Upper lobe of left lung (tissue), 6 donors: ENCODE measurements at regions not wholly inside any gene's neighbourhood (a gene's known extent, or its start where the extent isn't known, plus 50 kb on each side); places are given as distances from the start of the nearest gene placed in this dataset.

Source experiments
- ATAC-seq, 2 donors: fragments of 200-7000 bp; cut with Tn5 transposase; one replicate each; pipeline ENCODE4 v1.9.1; 2022; ENCODE audit warnings: mild to moderate bottlenecking in 2 of 2, moderate library complexity in 2 of 2; ENCODE audit not compliant: low FRiP score in 2 of 2
- DNase-seq, 2 donors: peaks; one replicate each; pipeline ENCODE4 v3.0.0-alpha.2; 2019 to 2020
- H3K27ac ChIP-seq, 4 donors: fragments of 200-600 bp; sonication (generic); one replicate each; pipeline ENCODE4 v1.5.1; 2016 to 2019
- H3K27me3 ChIP-seq, 4 donors: fragments of 200-600 bp; sonication (generic); one replicate each; pipeline ENCODE4 v1.5.1; 2017 to 2019
- H3K36me3 ChIP-seq, 4 donors: fragments of 200-600 bp; sonication (generic); one replicate each; pipeline ENCODE4 v1.5.1; 2016 to 2019
- H3K4me1 ChIP-seq, 4 donors: fragments of 200-600 bp; sonication (generic); one replicate each; pipeline ENCODE4 v1.5.1; 2018 to 2019
- H3K4me3 ChIP-seq, 4 donors: fragments of 200-600 bp; sonication (generic); one replicate each; pipeline ENCODE4 v1.5.1; 2017 to 2019; ENCODE audit warnings: mild to moderate bottlenecking in 2 of 4, moderate library complexity in 1 of 4
- H3K9me3 ChIP-seq, 4 donors: fragments of 200-600 bp; sonication (generic); one replicate each; pipeline ENCODE4 v1.5.1; 2018 to 2019
- CTCF ChIP-seq, 6 experiments: fragments of 450-650 bp in 4 of 6; fragments of 200-600 bp in 2 of 6; sonication (generic) in 2 of 6; IDR thresholded peaks; one replicate each; pipeline ENCODE4 v1.5.1; 2016 to 2019; ENCODE audit warnings: antibody characterized with exemption in 6 of 6
- EP300 ChIP-seq, 4 donors: sonication (generic); formaldehyde crosslinking; IDR thresholded peaks; one replicate each; pipeline ENCODE4 v1.5.1; 2017; ENCODE audit warnings: antibody characterized with exemption in 4 of 4, control low read depth in 2 of 4
- POLR2A ChIP-seq, 4 donors: fragments of 450-650 bp; IDR thresholded peaks; one replicate each; pipeline ENCODE4 v1.5.1; 2016 to 2017; ENCODE audit warnings: antibody characterized with exemption in 4 of 4, mild to moderate bottlenecking in 2 of 4
- POLR2AphosphoS5 ChIP-seq, 2 donors: sonication (generic); formaldehyde crosslinking; IDR thresholded peaks; one replicate each; pipeline ENCODE4 v1.5.1; 2017; ENCODE audit warnings: antibody characterized with exemption in 2 of 2
- WGBS, 2 donors: methylation state at CpG; one replicate each; pipeline ENCODE4 v1.1.5; 2017 to 2018; 5-methylcytosine and 5-hydroxymethylcytosine counted together
- donor health status: DM: no; HTN: no; CAD: no; lungs with moderate emphysema.
- donor health status: DM: no; HTN: yes; CAD: no; lungs with severe emphysema.

- Histone ChIP-seq H3K4me1 (no peaks in the 10 kb centered on the region), H3K9me3 (no peaks in the 10 kb centered on the region), H3K4me3 (no peak overlapping the region), H3K36me3 (no peaks in the 10 kb centered on the region), H3K27ac (no peak overlapping the region), H3K27me3 (no peaks in the 10 kb centered on the region)
- DNase-seq (no peak), ATAC-seq (no peak)
- no peak for TF ChIP-seq POLR2AphosphoS5 (IDR thresholded peaks at IDR 0.05)
Observed at GRCh38 chr1:195769461-195769860, 838.8 kb downstream of the KCNT2 start.

GRCh38 chr1:195768936-195769335, 839.3 kb downstream of the KCNT2 start:
- no peak overlapping the region for H3K27ac ChIP-seq
- no peak for ATAC-seq
- no peak overlapping the region for H3K4me3 ChIP-seq
- no peaks in the 10 kb centered on the region for H3K27me3 ChIP-seq
- H3K36me3 ChIP-seq = no peaks in the 10 kb centered on the region
- H3K9me3 ChIP-seq = no peaks in the 10 kb centered on the region
- no peak for DNase-seq
- H3K4me1 ChIP-seq = no peaks in the 10 kb centered on the region
- TF ChIP-seq CTCF (IDR thresholded peaks at IDR 0.05) (no peak), EP300 (IDR thresholded peaks at IDR 0.05) (no peak), POLR2AphosphoS5 (IDR thresholded peaks at IDR 0.05) (no peak), POLR2A (IDR thresholded peaks at IDR 0.05) (no peak)

GRCh38 chr1:195768377-195768776, 839.9 kb downstream of the KCNT2 start:
- DNase-seq (no peak), ATAC-seq (no peak)
- Histone ChIP-seq H3K9me3 (no peaks in the 10 kb centered on the region), H3K27ac (no peak overlapping the region), H3K4me3 (no peak overlapping the region), H3K36me3 (no peaks in the 10 kb centered on the region), H3K27me3 (no peaks in the 10 kb centered on the region), H3K4me1 (no peaks in the 10 kb centered on the region)
- 66 to 70% methylated on average over 2 of the region's 2 CpGs for WGBS, 2 donors
- TF ChIP-seq POLR2AphosphoS5 (IDR thresholded peaks at IDR 0.05) (no peak), CTCF (IDR thresholded peaks at IDR 0.05) (no peak), POLR2A (IDR thresholded peaks at IDR 0.05) (no peak), EP300 (IDR thresholded peaks at IDR 0.05) (no peak)

GRCh38 chr1:195766709-195767108, 841.5 kb downstream of the KCNT2 start:
- ATAC-seq (no peak), DNase-seq (no peak)
- H3K9me3 ChIP-seq = no peaks in the 10 kb centered on the region
- TF ChIP-seq POLR2A (IDR thresholded peaks at IDR 0.05) (no peak), POLR2AphosphoS5 (IDR thresholded peaks at IDR 0.05) (no peak), CTCF (IDR thresholded peaks at IDR 0.05) (no peak), EP300 (IDR thresholded peaks at IDR 0.05) (no peak)
- H3K4me3 ChIP-seq = no peak overlapping the region
- no peaks in the 10 kb centered on the region for H3K27me3 ChIP-seq
- no peak overlapping the region for H3K27ac ChIP-seq
- H3K36me3 ChIP-seq = no peaks in the 10 kb centered on the region
- no peaks in the 10 kb centered on the region for H3K4me1 ChIP-seq

- DNase-seq (no peak), ATAC-seq (no peak)
- H3K27me3 ChIP-seq = no peaks in the 10 kb centered on the region
- 94% methylated on average over 1 of the region's 1 CpG for WGBS, 2 donors
- no peaks in the 10 kb centered on the region for H3K36me3 ChIP-seq
- no peaks in the 10 kb centered on the region for H3K9me3 ChIP-seq
- no peak overlapping the region for H3K27ac ChIP-seq
- TF ChIP-seq POLR2AphosphoS5 (IDR thresholded peaks at IDR 0.05) (no peak), EP300 (IDR thresholded peaks at IDR 0.05) (no peak), CTCF (IDR thresholded peaks at IDR 0.05) (no peak), POLR2A (IDR thresholded peaks at IDR 0.05) (no peak)
- H3K4me3 ChIP-seq = no peak overlapping the region
- no peaks in the 10 kb centered on the region for H3K4me1 ChIP-seq
Observed at GRCh38 chr1:195765099-195765498, 843.1 kb downstream of the KCNT2 start.
